ENCODE measurements at regions not wholly inside any gene's neighbourhood (a gene's known extent, or its start where the extent isn't known, plus 50 kb on each side); places are given as distances from the start of the nearest gene placed in this dataset.

DNA sequence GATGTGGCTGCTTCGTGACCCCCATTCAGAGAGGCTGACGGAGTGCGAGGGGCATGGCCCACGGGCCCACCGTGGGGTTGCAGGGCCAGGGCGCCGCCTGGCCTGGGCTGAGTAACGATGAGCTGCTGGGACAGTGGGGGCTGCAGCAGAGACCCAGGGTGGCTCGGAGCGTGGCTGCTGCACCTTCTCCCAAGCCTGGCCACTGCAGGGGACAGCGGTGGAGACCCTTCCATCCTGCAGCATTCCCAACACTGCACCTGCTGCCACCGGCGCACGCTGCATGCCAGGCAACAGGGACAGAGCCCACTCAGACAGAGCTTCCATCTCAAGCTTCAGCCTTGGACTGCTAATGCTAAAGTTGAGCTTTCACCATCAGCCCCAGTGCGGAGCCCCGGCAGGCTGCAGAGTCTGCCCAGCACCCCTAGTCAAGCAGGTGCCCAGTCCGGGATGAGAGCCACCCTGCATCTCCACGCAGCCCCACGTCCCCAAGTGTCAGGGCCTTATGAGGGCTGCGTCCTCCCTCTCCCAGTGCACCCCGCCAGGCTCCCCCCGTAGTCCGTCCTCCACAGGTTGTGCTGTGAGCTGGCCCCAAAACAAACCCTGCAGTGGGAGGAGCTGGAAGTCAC, 89.4 kb upstream of the AFDN start:
- TF ChIP-seq, protein P1, sequence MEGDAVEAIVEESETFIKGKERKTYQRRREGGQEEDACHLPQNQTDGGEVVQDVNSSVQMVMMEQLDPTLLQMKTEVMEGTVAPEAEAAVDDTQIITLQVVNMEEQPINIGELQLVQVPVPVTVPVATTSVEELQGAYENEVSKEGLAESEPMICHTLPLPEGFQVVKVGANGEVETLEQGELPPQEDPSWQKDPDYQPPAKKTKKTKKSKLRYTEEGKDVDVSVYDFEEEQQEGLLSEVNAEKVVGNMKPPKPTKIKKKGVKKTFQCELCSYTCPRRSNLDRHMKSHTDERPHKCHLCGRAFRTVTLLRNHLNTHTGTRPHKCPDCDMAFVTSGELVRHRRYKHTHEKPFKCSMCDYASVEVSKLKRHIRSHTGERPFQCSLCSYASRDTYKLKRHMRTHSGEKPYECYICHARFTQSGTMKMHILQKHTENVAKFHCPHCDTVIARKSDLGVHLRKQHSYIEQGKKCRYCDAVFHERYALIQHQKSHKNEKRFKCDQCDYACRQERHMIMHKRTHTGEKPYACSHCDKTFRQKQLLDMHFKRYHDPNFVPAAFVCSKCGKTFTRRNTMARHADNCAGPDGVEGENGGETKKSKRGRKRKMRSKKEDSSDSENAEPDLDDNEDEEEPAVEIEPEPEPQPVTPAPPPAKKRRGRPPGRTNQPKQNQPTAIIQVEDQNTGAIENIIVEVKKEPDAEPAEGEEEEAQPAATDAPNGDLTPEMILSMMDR (IDR thresholded peaks at IDR 0.05; ENCODE audit: low read depth, low read length) = no peak
- no peak for TF ChIP-seq POLR2A (IDR thresholded peaks at IDR 0.05; ENCODE audit: extremely low read depth, insufficient read length)
- TF ChIP-seq, protein P2, sequence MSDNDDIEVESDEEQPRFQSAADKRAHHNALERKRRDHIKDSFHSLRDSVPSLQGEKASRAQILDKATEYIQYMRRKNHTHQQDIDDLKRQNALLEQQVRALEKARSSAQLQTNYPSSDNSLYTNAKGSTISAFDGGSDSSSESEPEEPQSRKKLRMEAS (IDR thresholded peaks at IDR 0.05; ENCODE audit: low read depth, low read length) = no peak
